OCI-LY3 (cell line): ENCODE measurements at regions not wholly inside any gene's neighbourhood (a gene's known extent, or its start where the extent isn't known, plus 50 kb on each side); places are given as distances from the start of the nearest gene placed in this dataset.

Experiments used
- CTCF ChIP-seq: fragments of 200-600, 300-600 bp; sonication (generic); IDR thresholded peaks from 2 replicates; pipeline ENCODE4 v1.5.1; 2014; ENCODE audit warnings: antibody characterized with exemption, low read length, low read depth
- EZH2phosphoT487 ChIP-seq: fragments of 200-600 bp; shearing (Covaris generic); IDR thresholded peaks from 2 replicates; pipeline ENCODE4 v1.6.1; 2018; ENCODE audit warnings: antibody characterized with exemption, mixed run types, low read depth

GRCh38 chr18:43393174-43393573, 115.9 kb upstream of the SYT4 start:
- TF ChIP-seq CTCF (no peak), EZH2phosphoT487 (no peak)
